Kidney (tissue), 13 donors: ENCODE measurements at regions not wholly inside any gene's neighbourhood (a gene's known extent, or its start where the extent isn't known, plus 50 kb on each side); places are given as distances from the start of the nearest gene placed in this dataset.

Source experiments
- DNase-seq, 5 donors: peaks; one replicate each; pipeline ENCODE4 v3.0.0-alpha.2; 2013 to 2020
- FAIRE-seq: peaks from 2 replicates; lab custom pipeline; 2012; peaks lifted over from hg19 to GRCh38; lab: Jason Lieb, UNC
- H3K27ac ChIP-seq, 2 donors: one replicate each; pipeline ENCODE4 v1.7.0; 2013; ENCODE audit warnings: low read depth in 2 of 2, low read length in 2 of 2, inconsistent platforms in 1 of 2
- H3K27me3 ChIP-seq: one replicate; pipeline ENCODE4 v1.7.1; 2013; ENCODE audit warnings: low read length, inconsistent platforms; ENCODE audit not compliant: control insufficient read depth, insufficient read depth
- H3K36me3 ChIP-seq, 3 donors: one replicate each; pipeline versions ENCODE4 v1.7.0 to v1.7.1; 2013; ENCODE audit warnings: low read length in 3 of 3, control low read depth in 1 of 3, inconsistent platforms in 1 of 3; ENCODE audit not compliant: insufficient read depth in 3 of 3, control insufficient read depth in 2 of 3
- H3K4me1 ChIP-seq, 3 donors: one replicate each; pipeline versions ENCODE4 v1.7.0 to v1.7.1; 2013; ENCODE audit warnings: low read length in 3 of 3, inconsistent platforms in 1 of 3, low read depth in 1 of 3; ENCODE audit not compliant: control insufficient read depth in 2 of 3, insufficient read depth in 2 of 3
- H3K4me3 ChIP-seq, 3 donors: one replicate each; pipeline versions ENCODE4 v1.7.0 to v1.8.1; 2013; ENCODE audit warnings: low read length in 3 of 3, control low read depth in 1 of 3, inconsistent platforms in 1 of 3
- H3K9ac ChIP-seq, 3 donors: one replicate each; pipeline versions ENCODE4 v1.7.0 to v1.7.1; 2013; ENCODE audit warnings: low read length in 3 of 3, control low read depth in 1 of 3, inconsistent platforms in 1 of 3
- H3K9me3 ChIP-seq, 3 donors: one replicate each; pipeline versions ENCODE4 v1.7.0 to v1.7.1; 2013; ENCODE audit warnings: low read length in 3 of 3, control low read depth in 1 of 3, inconsistent platforms in 1 of 3; ENCODE audit not compliant: control insufficient read depth in 2 of 3, insufficient read depth in 1 of 3
- CTCF ChIP-seq: IDR thresholded peaks from 3 replicates; pipeline ENCODE4 v1.5.1; 2012; ENCODE audit warnings: mild to moderate bottlenecking, moderate library complexity, borderline replicate concordance; ENCODE audit not compliant: insufficient read depth; ENCODE audit errors: extremely low read depth
- intact Hi-C: fragments of 100-400 bp; cut with DNase I; formaldehyde crosslinking; loops from one replicate; pipeline ENCODE4 v1.11.1; 2022
- donor health status: control.
- donor health status: control.
- donor health status: control.
- donor health status: control.
- donor health status: control.
- donor health status: DM: yes; HTN: yes; CAD: no.
- donor health status: Normal renal cell carcinoma (clear cell type).

- H3K4me1 ChIP-seq, result no peaks in the 10 kb centered on the region
- FAIRE-seq, result no peak
Measured at GRCh38 chr1:72567521-72567920, 285.2 kb upstream of the NEGR1 start.

GRCh38 chr1:72564749-72565148 is 282.4 kb upstream of the NEGR1 start:
- intact Hi-C loops, result no loop called here
- Histone ChIP-seq H3K36me3 (no peaks in the 10 kb centered on the region), H3K27me3 (no peaks in the 10 kb centered on the region), H3K9ac (no peak overlapping the region), H3K4me3 (no peak overlapping the region), H3K4me1 (no peaks in the 10 kb centered on the region), H3K27ac (no peak overlapping the region), H3K9me3 (no peaks in the 10 kb centered on the region)
- no peak for FAIRE-seq
- no peak for TF ChIP-seq CTCF
- peak in 1 of 5 donors; percentile 1 for DNase-seq

More at GRCh38 chr1:72567521-72567920, 285.2 kb upstream of the NEGR1 start:
- no peak overlapping the region for H3K9ac ChIP-seq
- TF ChIP-seq CTCF, result no peak
- H3K36me3 ChIP-seq, result no peaks in the 10 kb centered on the region
- no peaks in the 10 kb centered on the region for H3K27me3 ChIP-seq
- intact Hi-C loops, result no loop called here
- no peak overlapping the region for H3K4me3 ChIP-seq
- peak in 1 of 5 donors; percentile 35 for DNase-seq
- no peaks in the 10 kb centered on the region for H3K9me3 ChIP-seq
- no peak overlapping the region for H3K27ac ChIP-seq

- H3K27me3 ChIP-seq, result no peaks in the 10 kb centered on the region
- H3K9ac ChIP-seq, result no peak overlapping the region
- TF ChIP-seq CTCF, result no peak
- H3K36me3 ChIP-seq, result no peaks in the 10 kb centered on the region
- intact Hi-C loops, result no loop called here
- no peaks in the 10 kb centered on the region for H3K9me3 ChIP-seq
- FAIRE-seq (no peak), DNase-seq (peak in 1 of 5 donors; percentile 9)
- H3K4me3 ChIP-seq, result no peak overlapping the region
- H3K4me1 ChIP-seq, result no peaks in the 10 kb centered on the region
- no peak overlapping the region for H3K27ac ChIP-seq
Measured at GRCh38 chr1:72557446-72558049, 275.2 kb upstream of the NEGR1 start.

GRCh38 chr1:72547412-72547811 is 265.1 kb upstream of the NEGR1 start:
- Histone ChIP-seq H3K27ac (no peak overlapping the region), H3K9me3 (no peaks in the 10 kb centered on the region), H3K36me3 (no peaks in the 10 kb centered on the region), H3K9ac (no peak overlapping the region), H3K27me3 (no peaks in the 10 kb centered on the region), H3K4me3 (no peak overlapping the region), H3K4me1 (no peaks in the 10 kb centered on the region)
- DNase-seq (no peak), FAIRE-seq (no peak)
- no peak for TF ChIP-seq CTCF
- intact Hi-C loops, result no loop called here
